H9 (cell line): ENCODE measurements at regions not wholly inside any gene's neighbourhood (a gene's known extent, or its start where the extent isn't known, plus 50 kb on each side); places are given as distances from the start of the nearest gene placed in this dataset.

Experiments used
- DNase-seq: peaks from one replicate; pipeline ENCODE4 v3.0.0-alpha.2; 2017
- H2AFZ ChIP-seq: one replicate; pipeline ENCODE4 v1.6.1; 2013; ENCODE audit warnings: mild to moderate bottlenecking, low read length, control low read depth, moderate library complexity
- H2AK5ac ChIP-seq: 2 replicates; pipeline ENCODE4 v1.6.1; 2013; ENCODE audit warnings: low read length, control low read depth, mixed read lengths; ENCODE audit not compliant: insufficient read length
- H2BK120ac ChIP-seq: one replicate; pipeline ENCODE4 v1.6.1; 2013; ENCODE audit warnings: low read depth, mild to moderate bottlenecking, low read length, control low read depth, inconsistent platforms; ENCODE audit not compliant: poor library complexity, severe bottlenecking
- H2BK12ac ChIP-seq: 2 replicates; pipeline ENCODE4 v1.6.1; 2013; ENCODE audit warnings: low read length, control low read depth, mixed read lengths, low read depth; ENCODE audit not compliant: insufficient read length
- H2BK15ac ChIP-seq: 2 replicates; pipeline ENCODE4 v1.6.1; 2013; ENCODE audit warnings: low read depth, low read length, control low read depth
- H2BK20ac ChIP-seq: one replicate; pipeline ENCODE4 v1.6.1; 2013; ENCODE audit warnings: low read depth, mild to moderate bottlenecking, low read length, control low read depth, inconsistent platforms; ENCODE audit not compliant: poor library complexity, severe bottlenecking
- H2BK5ac ChIP-seq: 2 replicates; pipeline ENCODE4 v1.6.1; 2013; ENCODE audit warnings: low read length, control low read depth, mixed read lengths; ENCODE audit not compliant: insufficient read length
- H3K14ac ChIP-seq: 2 replicates; pipeline ENCODE4 v1.6.1; 2013; ENCODE audit warnings: low read length, control low read depth; ENCODE audit not compliant: insufficient read depth
- H3K18ac ChIP-seq: 2 replicates; pipeline ENCODE4 v1.6.1; 2013; ENCODE audit warnings: low read depth, mild to moderate bottlenecking, mixed read lengths, low read length, control low read depth; ENCODE audit not compliant: insufficient read length
- H3K23ac ChIP-seq: 2 replicates; pipeline ENCODE4 v1.6.1; 2013; ENCODE audit warnings: low read length, control low read depth, mixed read lengths, low read depth; ENCODE audit not compliant: insufficient read length
- H3K23me2 ChIP-seq: 2 replicates; pipeline ENCODE4 v1.6.1; 2013; ENCODE audit warnings: low read depth, mild to moderate bottlenecking, mixed read lengths, low read length, control low read depth; ENCODE audit not compliant: insufficient read length, poor library complexity, severe bottlenecking
- H3K27ac ChIP-seq: 2 replicates; pipeline ENCODE4 v1.5.1; 2013; ENCODE audit warnings: low read length, control low read depth, mixed read lengths, low read depth; ENCODE audit not compliant: insufficient read length
- H3K27me3 ChIP-seq: 2 replicates; pipeline ENCODE4 v1.6.1; 2013; ENCODE audit warnings: low read length, control low read depth, inconsistent platforms; ENCODE audit not compliant: insufficient read depth
- H3K4ac ChIP-seq: 2 replicates; pipeline ENCODE4 v1.6.1; 2013; ENCODE audit warnings: low read depth, mild to moderate bottlenecking, control low read depth, inconsistent platforms, low read length, moderate library complexity
- H3K4me1 ChIP-seq: 2 replicates; pipeline ENCODE4 v1.6.1; 2013; ENCODE audit warnings: low read length, control low read depth, inconsistent platforms; ENCODE audit not compliant: insufficient read depth
- H3K4me2 ChIP-seq: 2 replicates; pipeline ENCODE4 v1.6.1; 2013; ENCODE audit warnings: low read length, control low read depth, mixed read lengths; ENCODE audit not compliant: insufficient read length, insufficient read depth
- H3K56ac ChIP-seq: 2 replicates; pipeline ENCODE4 v1.6.1; 2013; ENCODE audit warnings: low read depth, mild to moderate bottlenecking, mixed read lengths, low read length, control low read depth; ENCODE audit not compliant: insufficient read length
- H3K79me1 ChIP-seq: 2 replicates; pipeline ENCODE4 v1.6.1; 2013; ENCODE audit warnings: low read depth, mild to moderate bottlenecking, moderate library complexity, low read length, control low read depth, inconsistent platforms; ENCODE audit not compliant: insufficient read depth, poor library complexity, severe bottlenecking
- H3K79me2 ChIP-seq: 2 replicates; pipeline ENCODE4 v1.6.1; 2013; ENCODE audit warnings: low read length, control low read depth, inconsistent platforms; ENCODE audit not compliant: insufficient read depth
- H3K9ac ChIP-seq: 2 replicates; pipeline ENCODE4 v1.6.1; 2013; ENCODE audit warnings: low read length, control low read depth, mixed read lengths; ENCODE audit not compliant: insufficient read length; ENCODE audit errors: extremely low read depth
- H3K9me3 ChIP-seq: one replicate; pipeline ENCODE4 v1.6.1; 2013; ENCODE audit warnings: low read depth, low read length, inconsistent platforms; ENCODE audit not compliant: control insufficient read depth
- H3T11ph ChIP-seq: one replicate; pipeline ENCODE4 v1.6.1; 2013; ENCODE audit warnings: mild to moderate bottlenecking, low read length, control low read depth, inconsistent platforms
- H4K20me1 ChIP-seq: one replicate; pipeline ENCODE4 v1.6.1; 2013; ENCODE audit not compliant: control insufficient read depth, insufficient read length, insufficient read depth
- H4K5ac ChIP-seq: 2 replicates; pipeline ENCODE4 v1.6.1; 2013; ENCODE audit warnings: low read depth, mild to moderate bottlenecking, mixed read lengths, low read length, control low read depth; ENCODE audit not compliant: insufficient read length
- H4K8ac ChIP-seq: replicated peaks from 2 replicates; pipeline ENCODE4 v1.6.1; 2013; ENCODE audit warnings: low read length, control low read depth, mixed read lengths, low read depth; ENCODE audit not compliant: insufficient read length
- H4K91ac ChIP-seq: 2 replicates; pipeline ENCODE4 v1.6.1; 2013; ENCODE audit warnings: low read depth, mild to moderate bottlenecking, moderate library complexity, mixed read lengths, low read length, control low read depth; ENCODE audit not compliant: insufficient read length
- H3K27ac Mint-ChIP-seq, 3 experiments: 2 replicates in 2 of 3; 3 replicates in 1 of 3; pipeline ENCODE4 v1.8.0; 2020 to 2021; ENCODE audit warnings: mixed read lengths in 3 of 3, mild to moderate bottlenecking in 1 of 3, moderate library complexity in 1 of 3
- H3K27me3 Mint-ChIP-seq: 2 replicates; pipeline ENCODE4 v1.8.0; 2021; ENCODE audit warnings: low read depth, mild to moderate bottlenecking, moderate library complexity, mixed read lengths
- H3K36me3 Mint-ChIP-seq, 3 experiments: 2 replicates in 2 of 3; 3 replicates in 1 of 3; pipeline ENCODE4 v1.8.0; 2020 to 2021; ENCODE audit warnings: low read depth in 3 of 3, mixed read lengths in 3 of 3; ENCODE audit not compliant: insufficient read depth in 1 of 3
- H3K4me1 Mint-ChIP-seq, 2 experiments: 2 replicates each; pipeline ENCODE4 v1.8.0; 2020; ENCODE audit warnings: mixed read lengths in 2 of 2
- H3K4me3 Mint-ChIP-seq, 2 experiments: 2 replicates in 1 of 2; 3 replicates in 1 of 2; pipeline ENCODE4 v1.8.0; 2020 to 2021; ENCODE audit warnings: mild to moderate bottlenecking in 2 of 2, mixed read lengths in 2 of 2, moderate library complexity in 1 of 2
- H3K9me3 Mint-ChIP-seq, 2 experiments: 2 replicates in 1 of 2; 3 replicates in 1 of 2; pipeline ENCODE4 v1.8.0; 2020; ENCODE audit warnings: mild to moderate bottlenecking in 2 of 2, mixed read lengths in 2 of 2, moderate library complexity in 1 of 2
- CTCF ChIP-seq: fragments of 200-600 bp; sonication (generic); conservative IDR thresholded peaks from 3 replicates; pipeline ENCODE4 v1.8.0; 2021; ENCODE audit warnings: antibody characterized with exemption, mild to moderate bottlenecking
- WGBS: extraction: QIAGEN DNeasy Blood & Tissue Kit; methylation state at CpG from one replicate; pipeline ENCODE4 v1.1.7; 2013; ENCODE audit warnings: missing lambda C conversion rate, low lambda C conversion rate, mixed read lengths; ENCODE audit not compliant: insufficient read length; ENCODE audit errors: extremely low coverage; 5-methylcytosine and 5-hydroxymethylcytosine counted together

GRCh38 chr9:88267283-88267682, 121.0 kb upstream of the SPIN1 start:
- H3K23ac ChIP-seq, result no peak overlapping the region
- no peak overlapping the region for H3K56ac ChIP-seq
- no peak overlapping the region for H2AFZ ChIP-seq
- H3K4ac ChIP-seq, result no peak overlapping the region
- no peaks in the 10 kb centered on the region for H3K23me2 ChIP-seq
- TF ChIP-seq CTCF, result no peak
- H2BK12ac ChIP-seq, result no peak overlapping the region
- H3T11ph ChIP-seq, result no peak overlapping the region
- H3K9me3 Mint-ChIP-seq, result no peaks in the 10 kb centered on the region; a peak in 2 of 5 replicates
- no peaks in the 10 kb centered on the region for H3K4me1 ChIP-seq
- no peak overlapping the region for H3K4me3 Mint-ChIP-seq
- H3K79me2 ChIP-seq, result no peaks in the 10 kb centered on the region
- H3K4me2 ChIP-seq, result no peak overlapping the region
- no peak overlapping the region for H4K91ac ChIP-seq
- DNase-seq, result no peak
- H2BK120ac ChIP-seq, result no peak overlapping the region
- no peak overlapping the region for H2BK5ac ChIP-seq
- no peaks in the 10 kb centered on the region for H3K27me3 ChIP-seq
- H3K14ac ChIP-seq, result no peak overlapping the region
- no peaks in the 10 kb centered on the region for H3K9me3 ChIP-seq
- peaks cover 0 to 6% (median 0%) of the 10 kb centered on the region in 3 experiments; a peak in 3 of 7 replicates for H3K36me3 Mint-ChIP-seq
- no peak overlapping the region for H2BK20ac ChIP-seq
- H4K5ac ChIP-seq, result no peak overlapping the region
- H2BK15ac ChIP-seq, result no peak overlapping the region
- no peak overlapping the region for H4K8ac ChIP-seq
- no peaks in the 10 kb centered on the region for H3K79me1 ChIP-seq
- no CpG with 5 or more reads among the region's 4 CpGs for WGBS
- H3K18ac ChIP-seq, result no peak overlapping the region
- no peak overlapping the region for H2AK5ac ChIP-seq
- H4K20me1 ChIP-seq, result no peaks in the 10 kb centered on the region
- H3K27ac Mint-ChIP-seq, result no peak overlapping the region
- no peak overlapping the region for H3K9ac ChIP-seq
- no peaks in the 10 kb centered on the region; the same call in 1 of the 2 replicates for H3K27me3 Mint-ChIP-seq
- no peak overlapping the region for H3K27ac ChIP-seq
- no peaks in the 10 kb centered on the region for H3K4me1 Mint-ChIP-seq
